DMS153 treated with DMSO at 0.1 percent for 48 hours (cell line): ENCODE measurements at regions not wholly inside any gene's neighbourhood (a gene's known extent, or its start where the extent isn't known, plus 50 kb on each side); places are given as distances from the start of the nearest gene placed in this dataset.
"Not testable (repeated sequence)": the region's sequence is repeated elsewhere in the genome, so short reads cannot be mapped to it uniquely, and the experiment has no call there.

ENCODE experiments used
- DNase-seq: peaks from one replicate; lab custom pipeline; 2025; ENCODE audit not compliant: unreplicated experiment; lab: John Stamatoyannopoulos, UW

DNA sequence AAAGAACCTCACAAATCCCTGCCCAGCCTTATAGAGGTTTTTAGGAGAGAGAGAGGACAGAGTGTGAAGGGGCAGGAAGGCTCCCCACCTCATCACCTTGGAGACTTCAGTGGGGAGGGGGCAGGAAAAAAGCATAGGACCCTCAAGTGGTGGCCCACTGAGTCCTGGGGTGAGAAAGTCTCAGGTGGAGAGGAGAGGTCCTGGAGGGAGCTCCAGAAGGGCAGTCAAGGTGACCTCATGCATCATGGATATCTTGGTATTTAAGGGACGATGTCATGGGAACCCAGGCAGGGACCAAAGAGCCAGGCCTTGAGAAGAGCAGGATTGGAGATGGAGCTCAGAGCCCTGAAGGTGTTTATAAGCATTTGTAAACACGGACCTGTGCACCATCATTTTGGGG, 204.5 kb downstream of the SLC4A3 start:
- no peak for DNase-seq

DNA sequence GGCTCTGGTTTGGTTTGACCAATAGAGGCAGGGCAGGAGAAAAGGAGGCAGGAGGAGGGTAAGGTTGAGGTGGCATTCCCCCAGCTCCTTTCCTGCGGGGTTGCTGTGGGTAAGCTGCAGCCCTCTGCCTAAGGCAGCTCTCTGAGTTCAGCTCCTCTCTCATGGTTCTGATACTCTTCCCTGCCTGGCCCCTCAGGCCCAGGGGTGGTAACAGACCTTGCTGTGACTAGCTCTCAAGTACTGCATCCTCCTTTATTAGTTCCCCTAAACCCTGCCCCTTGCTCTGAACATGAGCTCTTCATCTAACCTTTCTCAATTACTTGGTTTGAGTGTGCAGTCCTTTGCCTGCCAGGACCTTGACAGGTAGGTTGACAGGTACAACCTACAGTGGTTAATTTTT, 205.5 kb downstream of the SLC4A3 start:
- DNase-seq, result no peak

DNA sequence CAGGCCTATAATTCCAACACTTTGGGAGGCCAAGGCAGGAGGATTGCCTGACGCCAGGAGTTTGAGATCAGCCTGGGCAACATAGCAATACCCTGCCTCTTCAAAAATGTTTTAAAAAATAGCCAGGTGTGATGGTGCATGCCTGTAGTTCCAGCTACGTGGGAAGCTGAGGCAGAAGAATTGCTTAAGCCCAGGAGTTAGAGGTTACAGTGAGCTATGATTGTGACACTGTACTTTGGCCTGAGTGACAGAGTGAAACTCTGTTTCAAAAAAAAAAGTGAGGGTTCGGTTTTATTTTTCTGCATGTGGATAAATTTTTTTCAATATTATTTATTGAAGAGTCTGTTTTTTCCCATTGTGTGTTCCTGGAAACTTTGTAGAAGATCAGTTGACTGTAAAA, 208.1 kb downstream of the SLC4A3 start:
- DNase-seq, result no peak

DNA sequence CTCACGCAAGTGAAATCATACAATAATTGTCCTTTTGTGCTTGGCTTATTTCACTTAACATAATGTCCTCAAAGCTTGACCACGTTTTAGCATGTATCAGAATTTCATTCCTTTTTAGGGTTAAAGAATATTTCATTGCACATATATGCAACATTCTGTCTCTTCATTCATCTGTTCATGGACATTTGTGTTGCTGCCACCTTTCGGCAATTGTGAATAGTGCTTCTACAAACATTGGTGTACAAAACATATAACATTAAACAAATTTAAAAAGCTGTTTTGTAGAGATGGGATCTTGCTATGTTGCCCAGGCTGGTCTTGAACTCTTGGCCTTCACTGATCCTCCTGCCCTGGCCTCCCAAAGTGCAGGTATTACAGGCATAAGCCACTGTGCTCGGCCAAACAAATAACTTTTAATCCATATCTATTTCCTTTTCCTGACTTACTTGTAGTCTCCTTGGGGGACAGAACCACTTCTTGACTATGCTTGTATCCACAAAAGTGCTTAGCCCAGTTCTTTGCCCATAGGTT, 209.3 kb downstream of the SLC4A3 start:
- no peak for DNase-seq

DNA sequence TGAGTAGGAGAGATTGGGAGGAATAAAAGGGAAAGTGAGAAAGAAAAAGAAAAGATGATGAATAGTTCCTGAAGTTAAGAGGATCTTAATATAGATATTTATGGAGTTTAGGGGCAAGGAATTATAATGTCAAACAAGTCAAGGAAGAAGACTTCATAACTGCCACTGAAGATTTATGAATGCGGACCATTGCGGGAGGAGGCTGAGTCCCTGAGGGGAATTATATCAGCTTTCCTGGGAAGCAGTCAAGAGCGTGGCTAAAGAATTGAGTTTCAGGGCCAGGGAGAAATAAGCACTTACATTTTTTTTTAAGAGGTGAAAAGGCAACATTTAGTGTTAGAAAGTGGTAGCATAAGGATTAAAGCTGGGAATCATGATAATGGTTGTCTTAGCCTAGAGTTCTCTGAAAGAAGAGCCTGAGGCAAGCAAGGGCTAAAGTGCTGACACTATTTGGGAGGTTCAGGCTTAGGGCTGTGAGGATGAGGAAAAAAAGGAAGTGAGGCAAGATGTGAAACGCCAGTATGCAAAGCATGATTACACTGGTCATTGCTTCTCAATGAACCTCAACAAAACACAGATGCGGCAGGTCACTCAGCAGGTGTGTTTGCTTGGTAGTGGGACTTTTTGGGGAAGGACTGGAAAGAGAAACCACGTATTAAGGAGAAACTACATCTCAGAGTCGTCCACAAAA, 217.1 kb downstream of the SLC4A3 start:
- no peak for DNase-seq

DNA sequence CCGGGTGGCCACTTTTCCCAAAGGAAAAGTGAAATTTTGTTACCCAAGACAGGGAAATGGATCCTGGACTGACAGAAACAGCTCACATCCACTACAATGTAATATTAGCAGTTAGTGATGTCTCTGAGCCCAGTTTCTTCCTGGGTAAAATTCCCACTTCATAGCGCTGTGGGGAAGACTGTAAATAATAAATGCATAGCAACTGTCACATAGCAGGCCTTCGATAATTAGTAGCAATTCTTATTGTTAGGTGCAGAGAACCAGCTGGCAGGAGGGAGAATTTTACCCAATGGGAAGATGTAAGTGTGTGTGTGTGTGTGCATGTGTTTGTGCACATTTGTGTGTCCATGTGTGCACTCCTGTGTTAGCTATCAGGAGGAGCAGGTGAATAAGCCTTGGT, 221.5 kb downstream of the SLC4A3 start:
- no peak for DNase-seq

DNA sequence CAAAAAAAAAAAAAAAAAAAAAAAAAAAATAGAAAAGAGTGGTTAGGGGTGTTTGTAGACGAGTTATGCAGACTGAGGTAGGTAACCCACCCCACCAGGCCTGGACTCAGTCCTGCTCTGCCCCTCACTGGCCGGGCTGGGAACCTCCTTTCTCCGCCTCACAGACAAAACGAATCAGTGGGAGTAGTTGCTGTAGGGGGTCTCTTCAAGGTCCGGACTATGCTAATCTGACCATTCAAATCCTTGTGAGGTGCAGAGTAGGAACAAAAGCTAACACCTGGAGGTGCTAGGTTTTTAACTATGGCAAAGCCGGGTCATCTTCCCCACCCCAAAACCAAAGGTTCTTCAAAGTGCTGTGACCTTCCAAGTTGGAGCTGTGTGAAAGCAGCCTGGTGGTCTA, 223.7 kb downstream of the SLC4A3 start:
- no peak for DNase-seq

DNA sequence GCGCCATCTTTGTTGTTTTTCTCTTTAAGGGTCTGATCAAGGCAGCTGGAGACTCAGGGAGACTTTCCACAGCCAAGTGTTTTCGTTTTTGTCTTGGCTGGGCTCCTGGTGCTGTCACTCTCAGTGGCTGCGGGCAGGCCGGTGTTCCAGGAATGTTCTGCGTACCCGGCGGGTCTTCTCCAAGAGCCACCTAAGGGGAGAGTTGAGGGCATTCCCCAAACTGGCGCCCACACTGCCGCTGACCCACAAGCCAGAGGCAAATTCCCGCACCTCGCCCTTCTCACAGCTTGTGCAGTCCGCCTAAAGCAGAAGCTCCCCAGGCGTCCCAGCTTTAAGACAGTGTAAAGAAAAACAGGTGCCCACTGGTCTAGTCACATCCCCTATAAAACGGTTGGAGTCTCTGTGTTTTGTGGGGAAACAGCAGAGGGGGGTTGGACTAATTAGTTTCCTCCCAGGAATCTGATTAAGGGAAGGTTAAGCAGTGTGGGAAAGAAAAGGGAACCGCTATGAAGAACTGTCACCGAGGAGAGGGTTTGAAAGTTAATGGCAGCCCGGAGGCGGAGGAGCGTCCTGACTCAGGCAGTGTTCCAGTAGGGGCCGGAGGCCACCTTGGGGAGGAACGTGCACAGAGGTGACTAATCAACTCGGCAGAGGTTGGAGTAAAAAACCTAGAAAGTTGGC, 224.5 kb downstream of the SLC4A3 start:
- DNase-seq, result no peak

DNA sequence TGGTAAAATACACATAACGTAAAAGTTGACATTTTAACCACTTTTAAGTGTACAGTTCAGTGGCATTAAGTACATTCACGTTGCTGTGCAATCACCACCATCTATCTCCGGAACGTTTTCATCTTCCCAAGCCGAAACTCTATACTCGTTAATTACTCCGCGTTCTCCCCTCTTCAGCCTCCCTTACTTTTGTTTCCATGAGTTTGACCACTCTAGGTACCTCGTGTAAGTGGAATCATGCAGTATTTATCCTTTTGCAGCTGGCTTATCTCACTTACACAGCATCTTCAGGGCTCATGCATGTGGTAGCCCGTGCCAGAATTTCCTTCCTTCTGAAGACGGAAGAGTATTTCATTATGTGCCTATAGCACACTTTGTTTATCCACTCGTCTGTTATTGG, 225.2 kb downstream of the SLC4A3 start:
- no peak for DNase-seq

DNA sequence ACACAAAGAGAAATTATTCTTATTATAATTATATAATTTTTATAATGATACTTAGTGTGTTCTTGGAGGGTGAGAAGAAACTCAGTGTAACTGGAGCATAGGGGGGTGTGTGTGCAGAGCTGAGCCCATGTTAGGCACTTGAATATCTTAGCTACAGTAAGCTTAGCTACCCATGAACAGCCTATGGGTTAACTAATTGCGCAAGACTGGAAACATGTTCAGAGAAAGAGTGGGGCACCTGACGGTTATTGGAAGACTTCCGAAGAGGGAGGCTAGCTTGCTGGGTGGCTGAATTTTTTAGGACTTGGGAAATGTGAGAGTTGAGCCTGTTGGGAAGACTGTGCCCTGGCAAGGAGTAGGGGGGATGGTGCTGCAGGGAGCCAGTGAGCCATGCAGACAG, 229.2 kb downstream of the SLC4A3 start:
- no peak for DNase-seq

DNA sequence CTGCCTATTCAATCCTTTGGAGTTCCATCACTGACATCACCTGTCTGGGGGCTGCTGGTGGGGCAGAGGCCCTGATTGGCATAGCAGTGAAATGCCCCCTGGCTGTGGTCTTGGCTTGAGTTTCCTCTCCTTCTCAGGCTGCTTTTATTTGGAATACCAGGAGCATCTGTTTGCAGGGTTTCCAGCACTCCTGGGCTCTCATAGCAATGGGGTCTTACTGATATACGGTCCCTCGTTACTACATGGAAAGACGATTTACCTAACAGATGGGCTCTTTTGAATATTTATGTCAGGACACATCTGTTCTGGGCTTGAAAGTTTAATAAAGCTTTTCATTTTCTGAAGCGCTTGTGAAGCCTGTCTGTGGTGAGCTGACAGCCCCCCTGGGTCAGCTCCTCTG, 230.3 kb downstream of the SLC4A3 start:
- DNase-seq, result no peak

DNA sequence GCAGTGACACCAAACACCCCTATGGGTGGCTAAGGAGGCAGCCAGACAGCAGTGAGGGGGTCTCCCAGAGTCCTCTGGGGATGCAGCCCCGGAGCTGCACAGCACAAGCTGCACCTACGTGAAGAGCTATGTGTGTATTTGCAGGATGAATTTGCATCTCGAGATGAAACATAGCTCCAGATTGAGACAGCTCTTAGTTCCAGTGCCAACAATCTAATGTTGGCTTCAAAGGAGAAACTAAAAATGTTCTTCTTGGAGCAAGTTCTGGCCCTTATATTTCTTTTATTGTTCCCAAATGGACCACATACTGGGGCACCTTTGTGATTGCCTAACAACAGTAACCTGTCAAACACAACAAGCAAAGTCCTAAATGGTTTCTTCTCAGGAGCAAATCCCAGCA, 233.9 kb downstream of the SLC4A3 start:
- DNase-seq, result no peak

DNA sequence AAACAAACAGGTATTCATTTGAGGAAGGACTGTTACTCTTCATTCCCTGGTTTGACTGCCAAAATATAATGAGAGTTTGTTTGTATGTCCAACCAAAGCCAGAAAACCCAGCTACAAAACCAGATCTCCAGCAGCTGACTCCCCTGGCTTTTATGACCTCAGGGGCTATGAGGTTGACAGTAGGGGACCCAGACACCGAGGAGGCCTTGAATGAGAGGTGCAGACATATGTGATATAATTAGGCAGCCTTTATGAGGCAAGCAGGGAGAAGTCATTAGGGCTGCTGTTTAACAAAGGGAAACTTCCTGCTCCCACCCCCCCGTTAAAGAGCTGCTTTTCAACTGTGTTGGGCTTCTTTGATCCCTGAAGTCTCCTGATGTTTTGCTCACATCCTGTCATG, 236.7 kb downstream of the SLC4A3 start:
- no peak for DNase-seq

DNA sequence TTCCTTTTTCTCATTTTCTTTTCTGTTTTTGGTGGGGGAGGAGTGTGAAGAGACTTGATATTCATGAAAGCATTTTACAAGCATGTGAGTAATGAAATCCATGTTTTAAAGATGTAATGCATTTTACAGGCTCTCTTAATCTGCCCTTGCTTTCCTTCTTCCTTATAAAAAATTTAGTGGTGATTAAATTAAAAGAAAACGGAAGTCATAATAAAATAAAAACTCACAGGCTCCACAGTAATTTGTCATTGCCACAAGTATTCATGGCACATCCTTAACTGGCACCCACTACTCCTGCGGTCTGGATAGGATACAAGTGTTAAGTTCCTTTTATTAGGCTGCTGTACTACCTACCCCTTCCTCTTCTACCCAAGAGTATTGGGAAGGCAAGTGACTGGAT, 241.2 kb downstream of the SLC4A3 start:
- DNase-seq, result no peak

DNA sequence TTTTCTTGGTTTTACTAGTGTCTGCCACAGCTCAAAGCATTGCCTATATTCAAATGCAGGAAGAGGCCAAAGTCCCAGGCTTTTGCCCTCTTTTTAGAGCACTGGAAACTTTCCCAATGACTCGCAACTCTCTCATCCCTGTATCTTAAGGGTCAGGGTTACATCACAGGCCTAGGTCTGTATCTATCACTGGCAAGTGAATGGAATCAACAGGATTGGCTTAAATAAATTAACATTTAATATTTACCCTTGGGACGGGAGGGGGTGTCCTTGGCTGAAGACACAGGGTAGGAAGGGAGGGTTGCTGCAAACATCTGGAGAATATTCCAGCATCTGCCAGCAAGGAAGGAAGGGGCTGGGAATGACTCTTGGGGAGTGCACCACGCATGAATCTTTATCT, 242.6 kb downstream of the SLC4A3 start:
- no peak for DNase-seq

DNA sequence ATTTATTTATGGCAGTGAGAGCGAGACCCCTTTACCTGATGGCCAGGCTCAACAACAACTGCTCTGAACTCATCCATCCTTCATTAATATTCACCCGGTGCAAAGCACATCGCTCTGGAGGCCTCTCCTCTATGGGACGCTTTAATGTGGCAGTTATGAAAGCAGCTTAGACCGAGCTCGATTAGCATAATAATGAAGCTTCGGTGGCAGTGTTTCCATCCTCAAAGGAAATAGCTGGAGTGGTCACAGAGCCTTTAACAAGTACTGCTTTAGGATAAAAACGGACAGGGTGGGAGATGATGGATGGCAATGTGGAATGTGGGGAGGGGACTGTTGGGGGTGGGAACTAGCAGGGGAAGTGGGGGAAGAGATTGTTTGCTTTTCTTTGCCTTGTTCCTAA, 243.9 kb downstream of the SLC4A3 start:
- no peak for DNase-seq

DNA sequence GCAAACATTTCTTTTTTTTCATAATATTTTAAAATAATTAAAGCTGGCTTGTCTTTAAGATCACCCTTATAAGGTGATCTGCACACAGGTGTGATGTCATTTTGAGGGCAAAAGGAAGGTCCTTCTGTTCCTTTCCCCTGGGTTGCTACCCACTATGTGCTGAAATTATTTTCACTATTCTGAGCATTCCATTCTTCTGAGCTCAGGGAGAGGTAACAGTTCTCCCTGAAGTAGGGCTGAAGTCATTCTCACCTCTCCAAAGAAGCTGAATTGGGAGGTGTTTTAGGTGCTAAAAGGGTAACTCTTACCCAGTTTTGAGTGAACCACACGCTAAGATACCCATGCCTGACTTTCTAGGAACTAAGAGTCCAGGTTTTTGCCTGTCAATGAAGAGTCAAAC, 247.6 kb downstream of the SLC4A3 start:
- DNase-seq, result no peak

DNA sequence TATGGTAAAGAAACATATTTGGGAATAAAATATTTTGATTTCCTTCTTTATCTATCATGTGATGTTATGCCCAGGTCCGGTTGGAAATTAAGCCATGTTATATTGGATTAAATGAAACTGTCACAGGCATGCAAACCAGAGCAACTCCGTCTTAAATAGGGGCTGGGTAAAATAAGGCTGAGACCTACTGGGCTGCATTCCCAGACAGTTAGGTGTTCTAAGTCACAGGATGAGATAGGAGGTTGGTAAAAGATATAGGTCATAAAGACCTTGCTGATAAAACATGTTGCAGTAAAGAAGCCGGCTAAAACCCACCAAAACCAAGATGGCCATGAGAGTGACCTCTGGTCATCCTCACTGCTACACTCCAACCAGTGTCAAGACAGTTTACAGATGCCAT, 248.6 kb downstream of the SLC4A3 start:
- DNase-seq, result not testable (repeated sequence)

DNA sequence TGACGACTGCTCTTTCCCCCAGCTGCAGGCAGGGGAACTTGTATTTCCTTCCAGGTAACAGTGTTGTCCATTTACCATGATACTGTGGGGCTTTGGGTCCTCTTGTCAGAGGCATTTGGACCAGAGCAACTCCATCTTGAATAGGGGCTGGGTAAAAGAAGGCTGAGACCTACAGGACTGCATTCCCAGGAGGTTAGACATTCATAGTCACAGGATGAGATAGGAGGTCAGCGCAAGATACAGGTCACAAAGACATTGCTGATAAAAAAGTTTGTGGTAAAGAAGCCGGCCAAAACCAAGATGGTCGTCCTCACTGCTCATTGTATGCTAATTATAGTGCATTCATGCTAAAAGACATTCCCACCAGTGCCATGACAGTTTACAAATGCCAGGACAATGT, 249.5 kb downstream of the SLC4A3 start:
- DNase-seq, result no peak

DNA sequence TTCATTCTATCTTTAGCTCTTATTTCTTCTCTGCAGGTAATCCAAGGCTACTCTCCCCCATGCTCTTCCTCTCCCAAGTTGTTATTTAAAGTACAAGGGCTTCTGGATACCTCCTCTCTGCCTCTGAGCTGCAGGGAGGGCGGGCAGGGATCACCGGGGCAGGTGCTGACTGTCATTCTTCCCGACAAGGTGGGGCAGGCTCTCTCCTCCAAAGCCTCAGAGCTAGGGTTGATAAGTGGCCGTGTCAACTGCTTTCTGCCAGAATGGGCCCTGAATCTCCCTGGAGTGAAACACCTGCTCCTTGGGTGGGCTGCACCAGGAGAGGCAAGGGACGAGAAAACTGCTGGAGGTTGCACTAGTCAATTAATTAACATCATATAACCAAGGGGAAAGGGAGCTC, 250.3 kb downstream of the SLC4A3 start:
- no peak for DNase-seq

DNA sequence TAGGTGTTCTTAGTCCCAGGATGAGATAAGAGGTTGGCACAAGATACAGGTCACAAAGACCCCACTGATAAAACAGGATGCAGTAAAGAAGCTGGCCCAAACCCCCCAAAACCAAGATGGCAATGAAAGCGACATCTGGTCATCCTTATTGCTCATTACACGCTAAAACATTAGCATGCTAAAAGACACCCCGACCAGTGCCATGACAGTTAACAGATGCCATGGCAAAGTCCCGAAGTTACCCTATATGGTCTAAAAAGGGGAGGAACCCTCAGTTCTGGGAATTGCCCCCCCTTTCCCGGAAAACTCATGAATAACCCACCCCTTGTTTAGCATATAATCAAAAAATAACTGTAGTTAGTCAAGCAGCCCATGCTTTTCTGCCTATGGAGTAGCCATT, 251.1 kb downstream of the SLC4A3 start:
- DNase-seq, result no peak

DNA sequence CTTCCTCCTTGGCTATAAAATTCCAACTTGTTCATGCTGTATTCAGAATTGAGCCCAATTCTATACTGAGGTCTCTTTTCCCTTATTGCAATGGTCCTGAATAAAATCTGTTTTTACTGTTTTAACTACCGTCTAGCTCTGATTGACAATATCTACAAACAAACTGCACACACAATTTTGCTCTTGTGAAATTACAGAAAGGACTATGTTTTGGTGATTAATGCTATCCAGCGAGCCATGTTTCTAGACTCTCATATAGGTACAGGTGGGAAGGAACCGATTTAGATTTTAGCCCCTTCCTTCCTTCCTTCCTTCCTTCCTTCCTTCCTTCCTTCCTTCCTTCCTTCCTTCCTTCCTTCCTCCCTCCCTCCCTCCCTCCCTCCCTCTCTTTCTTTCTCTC, 254.4 kb downstream of the SLC4A3 start:
- no peak for DNase-seq

DNA sequence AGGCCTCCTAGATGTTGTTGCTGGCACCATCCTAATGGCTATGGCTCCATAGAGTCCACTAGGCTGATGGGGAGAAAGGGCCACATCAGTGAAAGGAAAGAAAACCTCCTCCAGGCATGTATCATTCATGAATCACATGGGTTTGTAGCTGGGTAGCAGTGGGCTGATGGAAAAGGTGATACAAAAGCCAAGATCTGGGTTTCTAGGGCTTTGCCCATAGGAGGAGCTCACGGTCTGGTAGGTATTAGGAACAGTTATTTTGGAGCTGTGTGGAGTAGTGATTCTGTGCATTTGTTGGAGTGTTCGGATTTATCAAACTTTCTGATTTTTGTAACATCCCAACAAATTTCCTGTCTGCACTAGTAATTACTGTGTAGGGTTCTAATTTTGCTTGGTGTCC, 259.2 kb downstream of the SLC4A3 start:
- no peak for DNase-seq
